ENCODE measurements at regions not wholly inside any gene's neighbourhood (a gene's known extent, or its start where the extent isn't known, plus 50 kb on each side); places are given as distances from the start of the nearest gene placed in this dataset.

GRCh38 chr6:99099243-99099642, 151.5 kb upstream of the FBXL4 start:
- Histone ChIP-seq H3K36me3 (replicated peaks in 1 of 2; ENCODE audit: control insufficient read depth in 1 of 2, insufficient read depth in 2 of 2, low read length in 2 of 2) (no peaks in the 10 kb centered on the region), H3K4me3 (replicated peaks in 1 of 3; ENCODE audit: insufficient read depth in 1 of 3, low read depth in 2 of 3, low read length in 3 of 3) (no peak overlapping the region), H3K9me3 (ENCODE audit: low read length) (no peaks in the 10 kb centered on the region), H3K9ac (ENCODE audit: insufficient read depth, low read depth, low read length) (no peak overlapping the region), H3K27me3 (ENCODE audit: control insufficient read depth in 1 of 2, insufficient read depth in 2 of 2, low read length in 2 of 2) (peaks cover 0 to under 1% of the 10 kb centered on the region in 2 experiments; a peak in 1 of 5 replicates), H4K20me1 (ENCODE audit: insufficient read depth, low read length) (no peaks in the 10 kb centered on the region), H2AFZ (ENCODE audit: low read length) (no peak overlapping the region), H3K4me2 (ENCODE audit: low read depth, low read length) (no peak overlapping the region), H3K4me1 (ENCODE audit: insufficient read depth, low read length) (no peaks in the 10 kb centered on the region), H3K27ac (ENCODE audit: extremely low read length, insufficient read depth, low read length) (no peak overlapping the region), H3K79me2 (ENCODE audit: insufficient read depth, low read length) (no peaks in the 10 kb centered on the region)
- no peak for TF ChIP-seq ZBTB10 (CRISPR knock-in tag; IDR thresholded peaks at IDR 0.05; ENCODE audit: borderline replicate concordance)
- TF ChIP-seq ZNF761 (CRISPR knock-in tag; conservative IDR thresholded peaks at IDR 0.05): no peak
- TF ChIP-seq TFDP1 (CRISPR knock-in tag; IDR thresholded peaks at IDR 0.05; ENCODE audit: borderline replicate concordance): no peak
- no peak for TF ChIP-seq KAT2B (IDR thresholded peaks at IDR 0.05; ENCODE audit: borderline replicate concordance, low read depth, low read length)
- TF ChIP-seq ZNF12 (CRISPR knock-in tag; IDR thresholded peaks at IDR 0.05): no peak
- no peak for TF ChIP-seq AHDC1 (CRISPR knock-in tag; IDR thresholded peaks at IDR 0.05; ENCODE audit: borderline replicate concordance)
- no peak for TF ChIP-seq ZBTB20 (CRISPR knock-in tag; IDR thresholded peaks at IDR 0.05; ENCODE audit: borderline replicate concordance, low read depth)
- BruUV-seq (replicated peaks): no TSS peak
- intact Hi-C loops (cut with micrococcal nuclease; ENCODE audit: unreplicated experiment): no loop called here
- in situ Hi-C loops (cut with HindIII; ENCODE audit: extremely low pct_ligation_motif_present, low pct_unique_long_range_greater_than_20kb): no loop called here
- ChIA-PET CTCF (ENCODE audit: low intra/inter-chr PET ratio, low total read pairs) (no interaction called here), POLR2A (no interaction called here)
- ATAC-seq (no peak), FAIRE-seq (no peak), DNase-seq (ENCODE audit: low spot score) (no peak)
